ENCODE measurements at regions not wholly inside any gene's neighbourhood (a gene's known extent, or its start where the extent isn't known, plus 50 kb on each side); places are given as distances from the start of the nearest gene placed in this dataset.

DNA sequence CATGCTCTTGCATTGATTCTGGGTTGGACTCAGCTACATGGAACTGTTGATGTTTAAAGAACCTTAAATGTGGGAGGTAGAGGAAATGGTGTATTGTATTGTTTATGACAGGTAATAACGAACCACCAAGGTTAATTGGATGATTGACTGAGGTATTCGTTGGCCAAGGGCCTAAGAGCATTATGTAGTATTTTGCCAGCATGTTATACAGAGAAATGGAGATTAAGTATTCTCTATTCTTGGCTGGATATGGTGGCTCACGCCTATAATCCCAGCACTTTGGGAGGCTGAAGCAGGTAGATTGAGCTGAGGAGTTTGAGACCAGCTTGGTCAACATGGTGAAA lies 59.0 kb upstream of the CDK20 start:
- no peak for DNase-seq

DNA sequence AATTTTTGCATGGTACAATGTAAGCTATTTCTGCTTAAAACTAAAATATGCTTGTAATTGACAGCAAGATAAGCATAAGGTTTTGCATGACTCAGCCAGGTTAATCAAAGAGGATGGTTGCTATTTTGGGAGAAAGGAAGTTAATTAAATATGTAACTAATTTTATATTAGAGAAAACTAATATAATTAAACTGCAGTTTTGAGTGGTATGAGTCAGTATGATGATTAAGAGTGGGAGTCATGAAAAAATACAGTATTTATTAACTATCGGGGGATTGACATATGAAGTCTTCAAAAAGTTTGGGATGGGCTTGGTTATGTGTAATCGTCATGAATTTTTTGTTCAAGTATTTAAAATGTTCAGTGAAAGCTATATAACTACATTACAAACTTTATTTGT lies 54.0 kb upstream of the CDK20 start:
- DNase-seq = no peak

DNA sequence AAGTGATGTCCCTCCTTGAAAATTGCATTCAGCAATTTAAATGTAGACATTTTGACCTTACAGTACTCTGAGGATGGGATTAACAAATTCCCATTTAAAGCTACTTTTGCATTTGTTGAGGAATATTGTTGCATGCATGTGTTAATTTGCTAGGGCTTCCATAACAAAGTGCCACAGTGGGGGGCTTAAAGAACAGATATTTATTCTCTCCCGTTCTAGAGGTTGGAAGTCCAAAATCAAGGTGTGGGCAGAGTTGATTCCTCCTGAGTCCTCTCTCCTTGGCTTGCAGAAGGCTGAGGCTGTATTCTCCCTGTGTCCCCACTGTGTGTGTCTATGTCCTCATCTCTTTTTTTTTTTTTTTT lies 51.8 kb upstream of the CDK20 start:
- no peak for DNase-seq

DNA sequence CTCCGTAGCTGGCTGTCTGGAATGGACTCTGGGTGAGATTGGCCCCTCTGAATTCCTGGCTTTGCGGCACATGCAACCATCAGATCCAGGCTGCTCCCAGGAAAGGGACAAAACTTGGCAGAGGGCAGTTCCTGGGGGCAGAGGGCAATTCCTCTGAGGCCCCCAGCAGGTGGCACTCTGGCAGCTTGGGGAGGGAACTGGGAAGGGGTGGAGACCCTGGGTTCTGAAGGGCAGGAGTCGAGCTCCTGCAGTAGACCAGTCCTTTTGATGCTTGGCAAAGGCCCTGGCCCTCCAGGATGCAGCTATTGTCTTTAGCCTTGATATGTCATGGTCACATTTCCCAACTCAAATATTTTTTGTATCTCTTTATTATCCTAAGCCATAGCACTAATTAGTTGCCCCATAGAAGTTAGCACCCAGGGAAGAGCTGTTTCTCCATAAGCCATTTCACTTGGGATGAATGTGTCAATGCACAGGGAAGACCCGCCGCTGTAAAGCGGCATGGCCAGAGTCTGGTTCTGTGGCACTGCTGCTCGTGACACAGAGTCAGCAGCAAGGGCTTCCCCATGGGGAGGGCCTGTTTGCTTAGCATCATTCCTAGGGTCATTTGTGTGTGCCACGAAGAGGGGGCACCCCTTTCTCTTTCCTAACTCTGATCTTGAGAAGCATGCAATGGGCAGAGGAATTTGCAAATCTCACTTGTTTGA lies 51.2 kb upstream of the CDK20 start:
- DNase-seq = no peak

DNA sequence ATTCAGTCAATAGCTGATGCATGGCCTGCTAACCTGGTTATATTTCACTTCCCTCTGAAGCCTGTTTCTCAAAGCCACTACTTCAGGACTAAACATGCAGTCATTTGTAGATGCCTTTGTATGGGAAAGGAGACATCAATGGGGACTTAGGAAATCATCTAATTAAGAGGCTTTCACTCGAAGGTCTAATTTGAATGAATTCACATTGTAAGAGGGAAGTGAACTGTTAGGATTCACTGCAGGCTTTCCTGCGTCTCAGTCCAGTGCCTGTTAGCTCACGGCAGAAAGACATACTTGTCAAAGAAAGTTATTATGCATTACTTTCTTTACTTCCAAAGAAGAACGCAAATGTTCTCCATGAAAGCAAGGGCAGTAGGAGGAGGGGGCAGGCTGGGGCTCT lies 50.6 kb upstream of the CDK20 start:
- DNase-seq = no peak

Data from CD4-positive, alpha-beta T cell treated with Interferon alpha-2 for 1 hour (primary cell).